Astrocyte (in vitro differentiated cells and primary cell): ENCODE measurements at regions not wholly inside any gene's neighbourhood (a gene's known extent, or its start where the extent isn't known, plus 50 kb on each side); places are given as distances from the start of the nearest gene placed in this dataset.

Experiments
- CTCF ChIP-seq: IDR thresholded peaks from 2 replicates; pipeline ENCODE4 v1.5.1; 2011; ENCODE audit warnings: low read depth, mild to moderate bottlenecking, inconsistent platforms, low read length, moderate library complexity; ENCODE audit not compliant: insufficient read depth
- EZH2 ChIP-seq: IDR thresholded peaks from 2 replicates; pipeline ENCODE4 v1.6.1; 2012; ENCODE audit warnings: mild to moderate bottlenecking, low read length, inconsistent platforms; ENCODE audit not compliant: insufficient read depth

GRCh38 chr1:55445416-55445815, 230.3 kb upstream of the USP24 start:
- no peak for TF ChIP-seq CTCF
- TF ChIP-seq EZH2: no peak
